Activated CD8-positive, alpha-beta memory T cell treated with anti-CD3 and anti-CD28 coated beads, Interleukin-2, amount 50 U/mL, for 1 hour (primary cell): ENCODE measurements at regions not wholly inside any gene's neighbourhood (a gene's known extent, or its start where the extent isn't known, plus 50 kb on each side); places are given as distances from the start of the nearest gene placed in this dataset.

Source experiments
- DNase-seq: peaks from one replicate; pipeline ENCODE4 v3.0.0-alpha.2; 2020; ENCODE audit errors: extremely low read depth

DNA sequence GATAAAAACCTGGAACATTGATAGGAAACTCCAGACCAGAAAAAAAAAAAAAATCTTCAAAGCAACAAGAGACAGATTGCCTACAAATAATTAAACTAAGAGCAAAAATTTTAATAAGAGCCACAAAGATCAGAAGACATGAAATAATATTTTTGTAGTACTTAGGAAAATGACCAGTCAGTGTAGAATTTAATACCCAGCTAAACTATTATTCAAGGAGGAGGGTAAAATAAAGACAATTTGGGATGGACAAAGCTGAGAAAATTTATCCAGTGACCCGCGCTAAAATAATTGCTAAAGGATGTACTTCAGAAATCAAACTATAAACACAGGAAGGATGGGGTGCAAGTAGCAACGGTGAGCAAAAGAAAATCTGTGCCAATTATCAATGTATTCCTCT, 133.2 kb downstream of the AQP9 start:
- DNase-seq, result no peak

DNA sequence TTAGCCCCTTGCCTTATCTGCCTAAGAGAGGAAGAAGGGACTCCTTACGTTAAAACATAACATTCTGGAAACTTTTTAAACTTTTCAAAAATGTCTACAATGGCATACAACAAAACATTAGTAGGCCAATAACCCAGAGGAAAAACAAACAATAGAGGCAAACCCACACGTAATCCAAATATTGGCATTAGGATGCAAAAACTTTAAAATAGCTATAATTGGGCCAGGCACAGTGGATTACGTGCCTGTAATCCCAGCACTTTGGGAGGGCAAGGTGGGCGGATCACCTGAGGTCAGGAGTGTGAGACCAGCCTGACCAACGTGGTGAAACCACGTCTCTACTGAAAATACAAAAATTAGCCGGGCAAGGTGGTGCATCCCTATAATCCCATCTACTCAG, 134.9 kb downstream of the AQP9 start:
- DNase-seq, result no peak

DNA sequence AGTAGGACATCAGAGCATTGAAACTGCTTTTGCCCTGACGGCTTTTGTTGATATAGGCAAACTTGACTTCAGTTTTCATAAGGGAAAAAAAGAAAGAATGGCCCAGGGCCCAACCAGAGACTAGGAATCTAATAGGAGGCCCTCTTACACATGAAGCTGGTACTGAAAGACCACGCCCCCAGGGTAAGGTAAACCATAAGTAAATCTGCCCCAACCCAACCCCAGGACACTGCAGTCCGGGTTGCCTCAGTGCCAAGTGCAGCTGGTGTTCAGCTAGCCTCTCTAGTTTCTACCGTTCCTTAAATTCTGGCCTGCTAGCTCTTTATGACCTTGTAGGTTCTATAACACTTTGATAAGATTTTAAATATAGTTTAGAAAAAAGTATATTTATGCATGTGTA, 136.7 kb downstream of the AQP9 start:
- no peak for DNase-seq

DNA sequence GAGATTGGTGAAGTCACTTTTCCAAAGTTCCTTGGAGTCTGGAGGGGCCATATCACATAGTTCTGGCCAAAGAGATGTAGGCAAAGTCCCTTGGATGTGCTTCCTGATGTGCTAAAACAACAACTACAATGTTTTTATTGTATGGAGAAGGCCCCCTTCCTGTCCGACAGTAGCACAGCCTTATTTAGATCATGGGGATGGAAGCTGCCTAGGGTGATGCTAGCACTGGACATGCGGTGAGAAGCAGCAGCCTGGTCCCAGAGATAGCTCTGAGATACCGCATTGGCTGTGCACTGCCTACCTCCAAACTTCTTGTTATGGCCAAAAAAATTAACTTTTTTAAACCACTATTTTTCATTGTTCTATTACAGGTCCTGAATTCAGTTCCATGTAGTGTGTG, 137.6 kb downstream of the AQP9 start:
- DNase-seq, result no peak

DNA sequence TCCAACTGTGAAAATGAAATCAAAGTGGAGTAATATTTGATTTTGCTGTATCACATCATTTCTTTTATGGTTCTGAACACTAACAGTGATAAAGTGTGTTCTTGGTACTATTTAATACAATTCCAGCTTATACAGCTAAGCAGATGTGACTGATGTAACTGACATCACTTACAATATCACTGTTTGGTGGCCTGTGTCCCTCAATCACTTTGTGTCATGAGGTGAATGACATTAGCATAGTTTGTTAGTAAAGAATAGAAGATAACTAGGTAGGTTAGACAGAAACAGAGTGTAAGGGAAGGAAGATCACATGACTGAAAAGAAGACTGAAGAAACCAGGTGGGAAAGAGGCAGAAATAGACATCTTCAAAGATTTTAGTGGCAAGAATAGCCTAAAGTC, 138.7 kb downstream of the AQP9 start:
- no peak for DNase-seq

DNA sequence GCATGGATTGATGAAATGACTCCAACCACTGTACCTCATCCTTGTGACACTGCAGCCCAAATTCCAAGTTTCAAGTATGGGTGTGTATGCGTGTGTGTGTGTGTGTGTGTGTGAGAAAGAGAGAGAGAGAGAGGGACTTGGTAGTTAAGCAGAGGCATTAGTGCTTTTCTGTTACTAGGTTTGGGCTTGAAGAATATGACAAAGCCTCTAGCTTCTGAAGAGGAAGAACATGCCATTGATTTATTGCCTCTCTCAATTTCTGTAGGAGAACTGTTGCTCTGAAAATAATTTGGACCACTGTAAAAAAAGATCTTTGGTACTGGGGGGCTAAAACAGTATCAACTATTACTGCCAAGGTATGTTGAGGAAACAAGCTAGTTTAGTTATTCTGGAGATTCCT, 139.2 kb downstream of the AQP9 start:
- DNase-seq, result no peak

DNA sequence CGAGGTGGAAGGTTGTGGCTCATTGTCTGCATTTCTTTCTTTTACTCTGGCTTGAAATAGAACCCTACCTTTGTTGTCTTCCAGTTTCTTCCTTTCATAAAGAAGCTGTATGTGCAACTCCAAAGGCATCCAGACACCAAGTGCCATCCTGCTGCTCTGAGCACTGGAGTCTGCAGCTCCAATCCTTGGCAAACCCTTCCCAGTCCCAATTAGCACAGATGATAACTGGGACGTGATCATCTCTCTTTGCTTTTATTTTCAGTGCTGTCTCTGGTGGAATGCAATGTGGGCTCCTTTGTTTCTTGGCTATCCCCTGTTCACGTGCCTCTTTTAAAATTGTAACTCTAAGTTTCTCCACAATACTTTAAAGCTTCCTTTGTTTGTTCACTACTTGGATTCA, 140.9 kb downstream of the AQP9 start:
- no peak for DNase-seq

DNA sequence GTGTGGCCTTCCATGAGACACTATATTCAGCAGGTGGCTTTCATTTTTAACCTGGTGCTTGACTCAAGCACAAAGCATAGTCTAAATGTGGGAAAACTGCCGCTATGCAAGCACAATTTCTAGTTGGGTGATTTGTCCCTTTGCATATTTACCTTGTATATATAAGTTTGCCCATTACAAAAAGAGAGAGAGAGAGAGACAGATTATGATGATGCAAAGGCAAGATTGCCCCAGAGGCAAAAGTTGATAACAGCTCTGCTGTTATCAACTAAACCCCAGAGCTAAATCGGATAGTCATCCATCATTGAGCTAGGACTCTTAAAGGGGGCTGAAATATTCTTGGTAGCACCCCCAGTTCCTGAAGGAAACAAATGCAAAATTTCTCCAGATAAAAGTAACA, 141.5 kb downstream of the AQP9 start:
- no peak for DNase-seq

DNA sequence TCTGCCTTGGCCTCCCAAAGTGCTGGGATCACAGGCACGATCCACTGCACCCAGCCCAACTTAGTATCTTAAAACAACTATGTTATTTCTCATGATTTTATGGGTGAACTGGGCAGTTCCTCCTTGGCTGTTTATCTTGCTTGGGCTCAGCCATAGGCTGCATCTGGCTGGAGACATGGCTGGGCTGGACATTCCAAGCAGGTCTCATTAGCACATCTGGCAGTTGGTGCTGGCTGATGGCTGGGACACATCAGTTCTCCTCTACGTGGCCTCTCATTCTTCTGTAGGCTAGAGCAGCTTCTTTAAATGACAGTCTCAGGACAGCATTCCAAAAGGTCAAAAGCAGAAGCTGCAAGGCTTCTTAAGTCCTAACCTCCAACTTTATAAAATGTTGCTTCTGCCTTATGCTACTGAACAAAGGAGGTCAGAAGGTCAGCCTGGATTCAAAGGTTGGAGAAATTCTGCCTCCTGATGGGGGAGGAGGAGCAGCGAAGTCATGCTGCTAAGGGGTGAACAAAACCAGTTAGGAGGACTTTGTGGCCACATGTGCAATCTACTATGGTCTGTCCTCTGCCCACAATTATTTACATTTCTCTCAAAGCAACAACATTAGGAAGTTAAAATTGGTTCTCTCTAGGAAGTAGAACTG, 144.0 kb downstream of the AQP9 start:
- no peak for DNase-seq

DNA sequence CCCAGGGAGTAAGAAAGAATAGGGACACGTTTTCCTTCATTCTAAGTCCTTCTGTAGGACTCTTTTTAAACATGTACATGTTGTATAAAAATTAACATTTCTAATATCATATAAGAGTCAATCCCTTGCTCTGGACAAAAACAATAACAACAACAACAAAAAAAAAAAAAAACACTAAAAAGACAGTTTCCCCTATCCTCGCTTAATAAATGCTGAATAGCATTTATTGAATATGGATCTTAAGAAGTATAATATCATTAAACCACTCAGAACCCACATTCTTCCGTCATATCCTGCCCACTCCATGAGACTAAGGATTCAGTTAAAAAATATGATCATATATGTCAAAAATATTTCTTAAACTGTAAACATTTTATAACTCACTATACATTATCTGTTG, 145.1 kb downstream of the AQP9 start:
- DNase-seq, result no peak

DNA sequence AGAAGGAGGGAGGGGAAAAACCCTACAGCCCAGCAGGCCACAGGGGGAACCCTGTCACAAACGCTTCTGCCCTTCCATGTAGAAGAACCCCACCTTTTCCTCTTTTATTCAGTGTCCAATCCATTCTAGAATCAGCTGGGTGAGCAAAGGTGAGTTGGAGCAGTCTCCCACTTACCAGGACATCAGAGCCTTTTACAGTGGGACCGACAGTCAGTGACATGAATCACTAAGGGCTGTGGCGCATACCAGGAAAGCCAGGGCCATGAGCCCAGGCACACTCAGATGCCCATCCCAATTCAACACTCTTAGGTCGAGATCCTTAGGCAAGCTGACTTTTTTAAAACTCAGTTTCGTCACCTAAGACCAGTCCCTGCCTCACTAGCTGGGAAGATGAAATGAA, 146.1 kb downstream of the AQP9 start:
- DNase-seq, result no peak

DNA sequence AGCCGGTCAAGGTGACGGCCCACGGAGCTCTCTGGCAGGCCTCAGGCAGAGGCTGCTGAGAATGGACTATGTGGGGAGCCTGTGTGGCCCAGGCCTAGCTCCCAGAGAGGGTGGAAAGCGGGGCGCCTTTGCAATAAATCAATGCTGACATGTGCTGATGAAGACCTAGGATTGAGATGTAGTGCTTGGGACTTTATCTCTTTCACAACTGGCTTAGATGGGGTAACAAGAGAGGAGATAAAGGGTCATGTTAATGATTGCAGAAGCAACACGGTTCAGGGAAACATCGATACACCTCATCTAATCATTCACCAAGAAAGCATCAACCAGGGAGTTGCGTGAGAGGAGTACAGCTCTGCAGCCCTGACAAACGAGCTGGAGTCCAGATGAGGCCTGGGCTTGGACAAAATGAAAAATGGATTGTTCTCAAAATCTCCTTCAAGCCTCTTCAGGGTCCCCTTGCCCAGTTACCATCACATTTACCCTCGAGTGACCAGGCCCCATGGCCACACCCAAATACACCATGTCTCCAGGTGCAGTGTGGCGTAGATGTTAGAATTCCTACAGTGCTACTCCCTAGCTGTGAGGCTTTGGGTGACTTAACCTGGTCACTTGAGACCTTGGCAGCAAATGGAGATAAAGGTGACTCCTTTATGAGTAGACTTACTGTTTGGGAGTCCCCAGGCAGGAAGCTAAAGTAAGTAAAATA, 146.4 kb upstream of the LIPC start:
- no peak for DNase-seq

DNA sequence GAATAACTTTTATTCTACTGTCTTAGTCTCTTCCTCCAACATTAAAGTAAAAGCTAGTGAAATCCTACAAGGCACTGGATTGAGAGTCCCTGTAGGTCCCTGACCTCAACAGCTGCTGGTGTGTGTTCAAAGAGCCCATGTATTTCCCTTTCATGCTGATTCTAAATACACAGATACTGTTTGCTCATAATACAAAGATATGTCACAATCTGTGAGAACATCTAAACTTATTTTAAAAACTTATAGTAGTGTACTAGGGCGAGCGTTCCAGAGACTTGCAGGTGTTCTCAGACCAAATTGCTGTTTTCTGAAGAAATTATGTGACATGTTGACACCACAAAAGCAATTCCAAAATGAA, 145.9 kb upstream of the LIPC start:
- DNase-seq, result no peak

DNA sequence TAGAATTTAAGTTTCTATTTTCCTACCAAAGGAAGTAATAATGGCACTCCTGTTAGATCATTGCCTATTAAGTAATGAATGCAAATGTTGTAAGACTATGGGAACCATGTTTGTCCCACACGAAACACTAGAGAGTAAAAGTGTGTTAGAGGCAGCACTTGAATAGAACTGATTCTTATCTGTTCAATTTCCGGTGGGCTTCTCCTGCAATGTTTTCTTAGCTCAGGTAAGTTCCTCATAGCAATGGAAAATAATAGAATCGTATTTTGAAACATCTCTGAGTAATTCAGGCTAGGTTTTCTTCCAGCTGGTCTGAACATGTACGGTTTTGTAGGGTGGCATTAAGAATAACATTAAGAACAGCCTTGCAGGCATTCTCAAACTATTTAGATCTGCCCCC, 145.3 kb upstream of the LIPC start:
- no peak for DNase-seq

DNA sequence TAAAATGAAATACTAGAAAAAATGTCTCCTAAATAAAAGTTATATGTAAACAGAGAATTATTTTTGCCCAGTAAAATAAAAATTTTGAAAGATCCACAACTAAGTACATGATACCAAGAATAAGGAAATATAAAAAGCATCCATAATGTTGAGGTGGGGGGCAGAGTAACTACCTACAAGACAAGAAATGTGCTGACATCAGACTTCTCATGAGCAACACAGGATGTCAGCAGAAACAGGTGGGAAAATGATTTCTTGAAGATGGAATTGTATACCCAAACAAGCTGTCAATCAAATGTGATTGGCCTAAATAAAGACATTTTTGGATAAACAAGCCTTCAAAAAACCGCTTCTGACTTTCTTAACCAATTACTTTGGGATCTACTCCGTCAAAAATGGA, 143.9 kb upstream of the LIPC start:
- no peak for DNase-seq

DNA sequence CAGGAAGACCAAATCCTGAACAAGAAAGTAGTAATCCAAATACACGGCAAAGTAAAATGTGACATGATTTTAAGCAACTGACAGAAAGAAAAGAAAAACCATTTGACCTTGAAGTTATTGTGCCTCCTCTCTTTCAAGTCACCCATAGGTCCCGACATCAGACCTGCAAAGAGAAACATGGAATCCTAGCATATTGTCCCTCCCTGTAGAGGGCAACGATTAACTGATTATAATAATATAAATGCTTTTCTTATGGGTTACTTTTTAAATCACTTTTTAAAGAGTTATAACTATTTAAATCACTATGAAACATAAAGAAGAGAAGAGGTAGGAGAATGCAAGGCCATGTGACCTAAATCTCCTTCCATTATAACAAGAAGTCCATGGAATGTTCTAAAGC, 143.2 kb upstream of the LIPC start:
- DNase-seq, result no peak

DNA sequence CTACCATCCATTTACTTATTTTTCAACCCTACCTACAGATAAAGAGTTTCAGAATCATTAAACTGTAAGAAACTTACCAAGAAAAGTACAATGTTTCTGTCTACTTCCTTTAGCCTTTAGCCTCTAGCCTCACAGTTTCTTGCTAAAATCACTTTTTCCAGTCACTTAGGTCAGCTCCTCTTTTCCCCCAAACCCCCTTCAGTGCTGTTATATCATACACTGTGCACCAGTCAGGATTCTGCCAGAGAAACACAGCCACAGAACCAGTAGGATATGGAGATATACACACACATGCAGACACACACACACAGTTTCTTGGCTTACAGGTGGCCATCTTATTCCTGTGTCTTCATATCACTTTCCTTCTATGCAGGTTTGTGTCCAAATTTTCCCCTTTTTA, 139.9 kb upstream of the LIPC start:
- DNase-seq, result no peak

DNA sequence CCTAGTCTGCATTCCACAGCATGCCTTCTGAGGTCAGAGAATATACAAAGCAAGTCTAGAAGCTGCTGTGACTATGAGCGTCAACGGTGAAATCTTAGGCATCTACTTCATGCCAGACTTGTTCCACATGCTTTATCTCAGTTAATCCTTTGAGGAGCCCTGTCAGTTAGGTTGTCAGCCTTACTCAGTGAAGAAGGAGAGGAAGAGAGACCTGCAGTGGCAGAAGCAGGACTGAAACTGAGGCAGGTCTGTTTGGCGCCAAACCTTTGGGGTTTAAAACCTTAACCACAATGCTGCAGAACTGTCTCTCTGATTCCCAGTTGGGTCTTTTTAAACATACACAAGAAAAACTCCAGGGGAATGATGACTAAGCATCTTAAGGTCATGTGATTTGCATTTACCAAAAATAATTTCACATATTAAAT, 139.0 kb upstream of the LIPC start:
- no peak for DNase-seq

DNA sequence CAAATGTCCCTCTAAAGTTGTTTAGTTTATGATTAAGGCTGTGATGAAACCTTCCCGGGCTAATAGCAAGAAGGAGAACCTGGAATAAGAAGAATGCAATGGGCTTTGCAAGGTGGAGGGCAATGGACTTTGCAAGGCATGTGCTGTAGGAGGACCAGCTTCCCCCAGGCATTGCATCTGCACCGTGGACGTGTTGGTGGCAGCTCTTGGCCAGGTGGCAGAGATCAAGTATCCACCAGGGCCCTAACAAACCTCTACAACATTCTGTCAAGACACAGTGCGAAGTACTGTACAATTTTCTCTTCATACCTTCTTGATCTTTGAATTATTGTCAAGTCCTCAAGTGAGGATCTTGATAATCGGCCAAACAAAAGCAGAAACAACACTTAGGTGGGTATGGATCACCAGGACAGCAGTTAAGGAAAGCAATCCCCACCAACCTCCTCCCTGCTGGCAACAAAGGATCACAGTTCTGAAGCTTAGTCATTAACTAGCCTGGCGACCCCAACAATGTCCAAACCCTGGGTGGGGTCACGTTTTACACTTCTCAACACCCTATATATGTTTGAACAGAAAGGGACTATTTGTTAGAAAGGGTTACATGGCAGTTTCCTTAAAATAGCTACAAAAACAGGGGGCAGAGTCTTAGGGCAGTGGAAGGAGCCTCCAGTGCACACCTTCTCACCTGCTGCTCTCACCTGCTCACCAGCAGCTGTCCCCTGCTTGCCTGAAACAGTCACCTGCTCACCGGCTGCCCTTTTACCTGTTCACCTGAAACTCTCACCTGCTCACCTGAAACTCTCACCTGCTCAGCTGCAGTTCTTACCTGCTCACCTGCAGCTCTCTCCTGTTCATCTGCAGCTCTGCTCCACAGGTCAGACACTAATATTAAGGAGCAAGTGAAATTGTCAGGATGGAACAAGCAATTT, 137.9 kb upstream of the LIPC start:
- DNase-seq, result no peak

DNA sequence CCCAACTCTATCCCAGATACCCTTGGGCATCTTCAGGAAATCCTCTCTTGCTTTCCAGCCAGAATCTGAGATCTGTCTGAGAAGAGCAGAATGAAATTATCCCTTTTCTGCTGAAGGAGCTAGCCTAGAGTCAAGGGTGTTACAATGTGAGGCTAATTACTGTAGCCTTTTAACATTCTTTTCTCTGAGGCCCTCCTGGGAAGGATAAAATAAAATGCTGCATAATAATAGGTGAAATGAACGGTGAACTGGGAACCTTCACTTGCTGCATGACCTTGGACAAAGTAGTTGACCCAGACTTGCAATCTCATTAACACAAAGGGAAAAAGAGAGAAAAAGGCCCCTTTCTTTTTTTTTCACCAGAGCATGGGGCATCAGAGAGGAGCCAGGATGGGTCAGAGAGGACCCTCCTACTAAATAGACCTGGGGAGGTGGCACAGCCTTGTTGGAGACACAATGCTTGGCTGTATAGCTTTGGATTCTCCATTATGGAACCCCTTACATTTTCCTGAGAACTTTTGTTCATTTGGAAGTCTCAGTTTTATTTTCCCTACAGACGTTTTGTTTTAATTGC, 137.0 kb upstream of the LIPC start:
- no peak for DNase-seq

DNA sequence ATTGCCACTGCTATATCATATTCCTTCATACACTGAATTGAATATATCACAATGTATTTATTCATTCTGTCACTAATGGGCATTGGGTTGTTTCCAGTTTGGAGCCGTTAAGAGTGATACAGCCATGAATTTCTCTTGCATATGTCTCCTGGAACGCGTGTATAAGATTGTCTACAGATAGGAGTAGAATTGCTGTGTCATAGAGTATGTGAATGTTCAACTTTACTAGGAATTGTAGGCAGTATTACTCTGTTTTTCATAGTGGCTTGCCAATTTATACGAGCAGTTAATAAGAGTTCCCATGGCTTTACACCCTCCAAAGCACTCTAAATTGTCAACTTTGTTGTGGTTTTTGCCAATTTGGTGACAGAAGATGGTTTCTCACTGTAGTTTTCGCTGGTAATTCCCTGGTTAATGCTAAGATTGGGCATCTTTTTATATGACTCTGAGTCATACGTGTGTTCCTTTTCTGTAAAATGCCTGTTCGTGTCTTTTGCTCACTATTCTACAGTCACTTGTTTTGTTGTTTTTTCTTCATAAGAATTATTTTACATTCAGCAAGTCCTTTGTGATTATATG, 136.1 kb upstream of the LIPC start:
- DNase-seq, result no peak

DNA sequence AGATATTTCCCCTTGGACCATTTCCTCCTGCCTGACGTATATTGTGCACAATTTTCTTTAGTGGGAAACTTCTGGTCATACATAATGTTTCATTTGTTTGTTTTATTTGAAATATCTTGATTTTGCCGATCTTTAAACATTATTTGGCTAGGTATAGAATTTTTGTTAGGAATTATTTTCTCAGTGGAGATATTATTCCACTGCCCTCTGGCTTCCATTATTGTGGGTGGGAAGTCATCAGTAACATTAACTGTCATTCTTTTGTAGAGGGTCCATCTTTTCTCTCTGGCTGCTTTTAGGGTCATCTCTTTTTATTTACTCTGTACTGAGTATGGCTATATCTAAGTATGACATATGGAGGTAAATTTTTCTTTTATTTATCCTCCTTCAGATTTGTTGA, 135.5 kb upstream of the LIPC start:
- DNase-seq, result no peak
